ENCODE measurements at regions not wholly inside any gene's neighbourhood (a gene's known extent, or its start where the extent isn't known, plus 50 kb on each side); places are given as distances from the start of the nearest gene placed in this dataset.

DNA sequence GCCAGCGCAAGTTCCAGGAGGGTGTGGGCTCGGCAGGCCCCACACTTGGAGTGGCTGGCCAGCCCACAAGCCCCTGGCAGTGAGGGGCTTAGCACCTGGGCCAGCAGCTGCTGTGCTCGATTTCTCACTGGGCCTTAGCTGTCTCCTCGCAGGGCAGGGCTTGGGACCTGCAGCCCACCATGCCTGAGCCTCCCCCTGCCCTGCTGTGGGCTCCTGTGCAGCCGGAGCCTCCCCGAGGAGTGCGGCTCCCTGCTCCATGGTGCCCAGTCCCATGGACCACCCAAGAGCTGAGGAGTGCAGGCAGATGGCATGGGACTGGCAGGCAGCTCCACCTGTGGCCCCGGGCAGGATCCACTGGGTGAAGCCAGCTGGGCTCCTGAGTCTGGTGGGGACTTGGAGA lies 139.2 kb upstream of the CXCL13 start:
- H3K4me3 ChIP-seq (ENCODE audit: low read depth, low read length) = no peak overlapping the region
- DNase-seq (ENCODE audit: low read depth) = no peak
- TF ChIP-seq CTCF (conservative IDR thresholded peaks at IDR 0.05; ENCODE audit: low read depth, low read length) = no peak

GRCh38 chr4:77471821-77472495 lies 133.7 kb upstream of the CXCL13 start:
- TF ChIP-seq CTCF (conservative IDR thresholded peaks at IDR 0.05; ENCODE audit: low read depth, low read length) = no peak
- DNase-seq (ENCODE audit: low read depth) = no peak
- H3K4me3 ChIP-seq (ENCODE audit: low read depth, low read length) = no peak overlapping the region

DNA sequence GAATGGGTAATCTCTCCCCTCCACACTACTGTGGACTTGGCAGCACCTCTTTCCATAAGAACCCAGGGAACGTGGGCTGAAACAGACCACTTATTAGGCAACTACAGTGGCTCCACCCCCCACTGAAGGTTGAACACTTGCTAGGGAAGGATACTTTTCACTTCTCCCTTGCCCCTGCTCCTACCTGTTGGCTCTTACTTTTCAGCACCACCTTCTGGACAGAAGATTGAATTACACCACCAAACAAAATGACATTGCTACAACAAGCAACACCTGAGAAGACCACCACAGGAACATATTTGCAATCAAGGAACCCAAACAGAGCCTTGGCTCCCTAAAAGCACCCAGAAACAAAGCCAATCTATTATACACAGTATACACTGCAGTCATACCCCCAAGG lies 132.1 kb upstream of the CXCL13 start:
- peak; percentile 23 for DNase-seq (ENCODE audit: low read depth)
- H3K4me3 ChIP-seq (ENCODE audit: low read depth, low read length) = no peak overlapping the region
- peak; percentile 40 for TF ChIP-seq CTCF (conservative IDR thresholded peaks at IDR 0.05; ENCODE audit: low read depth, low read length)

DNA sequence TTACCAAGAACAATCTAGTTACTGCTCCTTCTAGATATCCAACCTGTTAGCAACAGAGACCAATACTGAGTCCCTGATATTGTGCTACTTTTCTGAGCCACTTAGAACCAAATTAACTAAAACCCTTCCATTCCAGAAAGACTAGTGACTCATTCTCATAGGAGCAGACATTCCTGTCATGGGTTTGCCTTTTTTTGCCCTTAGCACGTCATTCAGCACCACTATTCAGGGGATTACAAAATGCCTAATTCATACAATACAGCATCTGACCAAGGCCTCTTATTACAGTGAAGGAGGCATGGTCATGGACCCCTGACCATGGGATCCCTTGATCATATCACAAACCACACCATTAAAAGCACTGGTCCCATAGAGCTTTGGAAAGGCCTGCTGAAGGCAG lies 123.8 kb upstream of the CXCL13 start:
- no peak for TF ChIP-seq CTCF (conservative IDR thresholded peaks at IDR 0.05; ENCODE audit: low read depth, low read length)
- no peak overlapping the region for H3K4me3 ChIP-seq (ENCODE audit: low read depth, low read length)
- no peak for DNase-seq (ENCODE audit: low read depth)

GRCh38 chr4:77488882-77489281 lies 116.7 kb upstream of the CXCL13 start:
- no peak overlapping the region for H3K4me3 ChIP-seq (ENCODE audit: low read depth, low read length)
- no peak for DNase-seq (ENCODE audit: low read depth)
- no peak for TF ChIP-seq CTCF (conservative IDR thresholded peaks at IDR 0.05; ENCODE audit: low read depth, low read length)

- TF ChIP-seq CTCF (conservative IDR thresholded peaks at IDR 0.05; ENCODE audit: low read depth, low read length) = no peak
- no peak for DNase-seq (ENCODE audit: low read depth)
- H3K4me3 ChIP-seq (ENCODE audit: low read depth, low read length) = no peak overlapping the region
Observed at GRCh38 chr4:77493120-77493752, 112.4 kb upstream of the CXCL13 start.
